ENCODE measurements at regions not wholly inside any gene's neighbourhood (a gene's known extent, or its start where the extent isn't known, plus 50 kb on each side); places are given as distances from the start of the nearest gene placed in this dataset.

GRCh38 chr2:51693640-51694039 lies 661.7 kb upstream of the NRXN1 start:
- TF ChIP-seq ZNF514 (tag by site-specific recombination; IDR thresholded peaks at IDR 0.05) (no peak), ZNF530 (tag by site-specific recombination; IDR thresholded peaks at IDR 0.05; ENCODE audit: low read depth) (no peak), ZNF670 (tag by site-specific recombination; IDR thresholded peaks at IDR 0.05; ENCODE audit: low read depth) (no peak), YY1 (tag by site-specific recombination; IDR thresholded peaks at IDR 0.05) (no peak), ZSCAN30 (tag by site-specific recombination; IDR thresholded peaks at IDR 0.05) (no peak), ZNF76 (tag by site-specific recombination; IDR thresholded peaks at IDR 0.05; ENCODE audit: borderline replicate concordance, low read depth) (no peak), ZNF48 (tag by site-specific recombination; IDR thresholded peaks at IDR 0.05) (no peak)
- TF ChIP-seq, protein P1, sequence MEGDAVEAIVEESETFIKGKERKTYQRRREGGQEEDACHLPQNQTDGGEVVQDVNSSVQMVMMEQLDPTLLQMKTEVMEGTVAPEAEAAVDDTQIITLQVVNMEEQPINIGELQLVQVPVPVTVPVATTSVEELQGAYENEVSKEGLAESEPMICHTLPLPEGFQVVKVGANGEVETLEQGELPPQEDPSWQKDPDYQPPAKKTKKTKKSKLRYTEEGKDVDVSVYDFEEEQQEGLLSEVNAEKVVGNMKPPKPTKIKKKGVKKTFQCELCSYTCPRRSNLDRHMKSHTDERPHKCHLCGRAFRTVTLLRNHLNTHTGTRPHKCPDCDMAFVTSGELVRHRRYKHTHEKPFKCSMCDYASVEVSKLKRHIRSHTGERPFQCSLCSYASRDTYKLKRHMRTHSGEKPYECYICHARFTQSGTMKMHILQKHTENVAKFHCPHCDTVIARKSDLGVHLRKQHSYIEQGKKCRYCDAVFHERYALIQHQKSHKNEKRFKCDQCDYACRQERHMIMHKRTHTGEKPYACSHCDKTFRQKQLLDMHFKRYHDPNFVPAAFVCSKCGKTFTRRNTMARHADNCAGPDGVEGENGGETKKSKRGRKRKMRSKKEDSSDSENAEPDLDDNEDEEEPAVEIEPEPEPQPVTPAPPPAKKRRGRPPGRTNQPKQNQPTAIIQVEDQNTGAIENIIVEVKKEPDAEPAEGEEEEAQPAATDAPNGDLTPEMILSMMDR (tag by site-specific recombination; IDR thresholded peaks at IDR 0.05), result no peak
